HG03135 (cell line): ENCODE measurements at regions not wholly inside any gene's neighbourhood (a gene's known extent, or its start where the extent isn't known, plus 50 kb on each side); places are given as distances from the start of the nearest gene placed in this dataset.

ENCODE experiments used
- ATAC-seq: cut with Tn5 transposase; IDR thresholded peaks from one replicate; pipeline ENCODE4 v1.9.1; 2021; ENCODE audit warnings: mild to moderate bottlenecking, moderate library complexity; ENCODE audit not compliant: unreplicated experiment

DNA sequence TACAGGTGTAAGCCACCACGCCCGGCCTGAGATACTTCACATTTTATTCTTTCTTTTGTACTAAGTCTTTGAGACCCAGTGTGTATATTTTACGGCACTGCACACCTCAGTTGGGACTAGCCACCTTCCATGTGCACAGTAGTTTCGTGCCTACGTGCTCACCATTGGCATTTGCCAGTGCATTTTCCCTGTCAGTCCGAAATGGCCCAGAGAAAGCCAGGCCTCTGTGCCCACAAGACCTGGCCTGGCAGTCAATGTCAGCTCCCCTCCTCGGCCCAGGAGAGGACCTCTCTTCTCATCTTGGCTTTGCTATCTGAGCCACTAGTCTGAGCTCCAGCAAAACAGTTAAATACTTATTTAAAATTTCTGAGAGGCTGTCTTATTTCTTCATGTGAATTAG, 147.8 kb upstream of the KLHL29 start:
- no peak for ATAC-seq

DNA sequence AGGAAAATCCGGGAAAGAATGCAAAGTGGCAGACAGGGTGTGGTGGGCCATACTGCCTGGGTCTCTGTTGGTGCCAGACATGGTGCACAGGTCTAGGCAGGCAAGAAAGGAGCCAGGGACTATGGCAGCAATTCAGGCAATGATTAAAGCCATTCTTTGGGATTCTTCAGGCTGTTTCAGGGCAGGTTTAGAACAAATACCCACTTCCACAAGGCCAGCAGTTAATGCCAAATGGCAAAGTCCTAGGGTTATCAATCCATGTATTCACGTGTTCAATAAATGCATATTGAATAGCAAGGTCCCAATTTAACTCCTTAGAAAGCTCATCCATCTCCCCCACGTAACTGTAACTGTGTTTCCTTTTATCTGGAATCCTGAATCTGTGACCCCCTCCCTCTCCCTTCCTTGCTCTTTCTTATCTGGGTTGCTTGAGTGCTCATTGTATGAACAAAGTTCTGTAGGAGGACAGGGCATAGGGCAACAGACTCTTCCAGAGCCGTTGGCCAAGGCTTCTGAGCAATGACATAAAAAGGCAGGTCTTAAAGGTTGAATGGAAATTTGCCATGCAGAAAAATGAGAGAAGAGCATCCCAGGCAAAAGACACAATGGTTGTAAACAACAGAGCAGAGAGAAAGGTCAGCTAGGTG, 146.8 kb upstream of the KLHL29 start:
- no peak for ATAC-seq

DNA sequence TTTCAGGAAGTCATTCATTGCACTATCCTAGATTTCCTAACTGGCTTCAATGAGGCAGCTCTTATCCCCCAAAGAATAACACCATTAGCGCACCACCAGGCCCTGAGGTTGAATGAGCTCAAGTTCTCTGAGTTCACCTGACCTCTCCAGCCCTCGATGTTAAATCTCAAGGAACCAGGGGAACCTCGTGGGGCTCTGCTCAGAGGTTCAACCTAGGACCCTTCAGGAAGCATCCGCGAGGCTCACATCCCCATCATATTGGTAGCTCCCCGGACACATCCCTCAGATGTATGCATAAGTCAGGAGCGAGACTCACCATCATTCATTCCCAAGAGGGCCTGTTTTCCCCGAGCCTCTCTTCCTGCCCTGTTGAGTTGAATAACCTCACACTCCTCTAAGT, 145.6 kb upstream of the KLHL29 start:
- no peak for ATAC-seq

DNA sequence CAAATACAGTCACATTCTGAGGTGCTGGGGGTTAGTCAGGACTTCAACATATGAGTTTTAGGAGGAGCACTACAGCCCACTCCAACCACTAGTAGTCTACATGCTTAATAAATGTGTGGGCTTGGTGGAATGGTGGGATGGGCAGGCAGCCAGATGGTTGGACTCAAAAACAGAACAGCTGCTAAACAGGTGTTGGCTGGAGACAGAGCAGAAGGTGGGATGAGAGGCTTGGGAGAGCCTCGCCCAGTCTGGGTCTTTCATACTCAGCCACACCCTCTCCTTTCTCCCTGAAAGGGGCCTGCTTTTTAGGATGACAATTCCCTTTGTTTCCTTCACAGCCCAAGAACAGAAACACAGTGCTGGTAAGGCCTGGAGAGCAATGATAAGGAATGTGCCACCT, 143.9 kb upstream of the KLHL29 start:
- no peak for ATAC-seq

DNA sequence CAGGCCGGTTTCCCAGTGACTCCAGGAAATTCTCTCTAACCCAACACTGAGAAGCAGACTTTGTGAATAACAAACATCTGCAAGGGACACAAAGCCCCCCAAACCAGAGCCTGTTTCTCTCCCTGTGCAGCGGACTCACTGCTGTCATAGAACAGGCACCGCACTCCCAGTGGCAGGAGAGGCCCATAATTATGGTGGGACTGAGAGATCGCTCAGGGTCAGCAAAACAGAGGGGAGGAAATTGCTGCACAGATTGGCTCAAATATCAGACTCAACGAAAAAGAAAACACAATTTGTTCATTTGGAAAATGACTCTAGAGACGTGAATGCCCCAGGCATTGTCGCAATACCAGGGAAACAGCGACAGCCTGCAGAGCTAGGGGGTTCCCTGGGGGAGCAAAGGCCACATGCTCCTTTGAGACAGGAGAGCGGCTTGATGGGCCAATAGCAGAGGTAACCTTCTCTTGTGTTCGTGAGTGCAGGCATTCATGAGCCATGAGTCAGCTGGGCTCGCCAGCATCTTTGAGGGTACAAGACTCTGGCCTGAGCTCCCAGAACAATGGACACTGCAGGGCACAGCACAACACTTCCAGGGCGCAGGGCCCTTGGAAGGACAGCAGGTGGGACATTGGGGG, 143.3 kb upstream of the KLHL29 start:
- no peak for ATAC-seq

DNA sequence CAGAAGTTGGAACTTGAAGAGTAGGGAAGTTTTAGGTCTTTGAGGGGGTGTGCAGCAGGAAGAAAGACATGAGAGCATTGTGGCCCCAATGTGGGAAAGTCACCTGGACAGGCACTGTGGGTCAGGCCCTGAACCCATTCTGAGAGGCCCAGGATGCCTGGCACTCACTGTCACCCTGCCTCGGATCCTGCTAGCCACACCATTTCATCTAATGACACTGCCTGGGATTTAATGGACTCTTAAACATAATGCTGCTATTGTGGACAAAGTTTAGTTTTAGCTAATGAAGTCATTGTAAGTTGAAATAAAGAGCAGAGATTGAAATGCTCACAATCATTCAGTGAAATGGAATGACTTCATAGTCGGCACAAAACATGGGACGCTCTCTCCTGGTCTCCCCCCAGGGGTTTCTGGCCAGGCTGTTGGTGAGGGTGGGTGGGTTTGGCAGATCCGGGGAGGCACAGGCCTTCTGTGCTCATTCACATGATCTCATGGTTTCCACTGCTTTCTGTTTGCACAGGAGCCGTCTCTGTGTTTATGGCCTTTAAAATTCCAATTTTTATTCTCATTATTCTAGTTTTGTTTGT, 141.8 kb upstream of the KLHL29 start:
- ATAC-seq = no peak

DNA sequence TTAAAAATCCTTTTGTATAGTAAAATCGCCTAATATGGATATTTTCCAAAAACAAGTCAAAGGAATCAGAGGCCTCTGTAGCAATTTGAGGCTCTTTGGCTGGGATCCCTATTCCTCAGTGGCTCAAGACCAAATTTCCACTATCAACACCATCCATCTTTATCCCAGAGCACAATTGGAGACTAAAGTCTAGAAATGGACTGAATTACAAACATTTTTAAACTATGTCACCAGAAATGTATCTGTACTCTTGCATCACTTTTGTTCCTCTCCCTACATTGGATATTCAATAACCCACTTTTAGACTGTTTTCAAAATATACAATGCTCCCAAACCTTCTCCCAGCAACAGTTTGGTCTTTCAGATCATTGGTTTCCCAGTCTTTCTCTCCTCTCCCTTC, 140.4 kb upstream of the KLHL29 start:
- ATAC-seq = no peak

DNA sequence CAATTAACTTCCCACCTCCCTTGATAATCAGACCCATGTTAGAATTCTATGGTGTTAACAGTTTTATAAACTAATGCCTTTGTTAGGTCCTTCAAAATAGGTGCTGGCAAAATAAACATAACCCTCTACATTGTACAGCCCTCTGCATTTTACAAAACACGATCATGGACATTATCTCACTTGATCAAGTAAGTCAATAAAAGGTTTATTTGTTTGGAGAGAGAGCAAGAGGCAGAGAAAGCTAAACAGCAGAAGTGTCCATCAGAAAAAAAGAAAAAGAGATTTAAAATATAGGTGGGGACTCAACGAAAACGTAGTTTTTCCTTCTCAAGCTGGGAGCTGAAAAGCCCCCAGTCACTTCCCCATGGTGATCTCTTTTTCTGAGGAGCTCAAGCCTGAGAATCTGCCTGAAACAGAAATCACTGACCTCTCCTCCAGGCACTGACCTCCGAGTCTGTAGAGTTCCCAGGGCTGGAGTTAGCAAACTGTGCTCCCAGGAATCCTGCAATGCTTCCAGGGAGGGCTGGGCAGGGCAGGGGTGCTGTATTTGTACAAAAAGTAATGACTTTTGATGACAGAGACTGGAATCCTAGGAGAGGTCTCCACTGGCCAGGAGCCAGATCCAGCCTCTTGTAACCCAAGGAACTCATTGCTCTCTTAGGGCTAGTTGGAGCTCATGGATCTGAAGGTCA, 137.8 kb upstream of the KLHL29 start:
- ATAC-seq = no peak

DNA sequence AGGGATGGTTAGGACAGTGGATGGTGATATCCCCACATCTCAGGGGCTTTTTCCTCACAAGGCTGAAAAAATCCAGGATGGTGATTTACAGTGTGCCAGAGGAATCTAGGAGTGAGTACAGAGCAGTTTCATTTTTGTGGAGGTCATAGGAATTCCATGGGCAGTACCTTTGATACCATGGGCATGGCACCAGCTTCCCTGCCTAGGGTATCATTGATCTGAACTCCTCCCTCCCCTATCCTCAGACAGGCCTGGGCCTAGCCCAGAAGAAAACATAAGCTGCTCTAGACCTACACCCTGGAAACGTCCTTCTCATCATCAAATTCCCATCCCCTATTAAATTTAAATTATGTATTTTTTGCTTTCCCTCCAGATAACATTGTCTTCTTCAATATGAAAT, 136.3 kb upstream of the KLHL29 start:
- no peak for ATAC-seq

DNA sequence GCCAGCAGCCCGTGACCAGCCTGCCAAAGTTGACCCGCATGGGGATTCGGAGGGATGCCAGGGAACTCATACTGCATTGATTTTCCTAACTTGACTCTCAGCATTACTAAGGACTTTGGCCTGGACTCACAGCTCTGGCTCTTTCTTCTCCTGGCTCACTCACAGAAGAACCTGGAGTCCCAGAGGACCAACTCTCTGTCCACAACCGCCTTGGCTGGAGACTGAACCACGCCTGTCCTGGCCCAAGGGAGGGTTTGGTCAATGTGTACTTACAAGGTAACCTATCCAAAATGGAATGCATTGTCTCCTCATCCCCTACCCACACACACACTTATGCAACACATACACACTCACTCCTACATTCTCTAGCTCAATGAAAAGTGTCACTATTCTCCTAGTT, 135.6 kb upstream of the KLHL29 start:
- no peak for ATAC-seq

DNA sequence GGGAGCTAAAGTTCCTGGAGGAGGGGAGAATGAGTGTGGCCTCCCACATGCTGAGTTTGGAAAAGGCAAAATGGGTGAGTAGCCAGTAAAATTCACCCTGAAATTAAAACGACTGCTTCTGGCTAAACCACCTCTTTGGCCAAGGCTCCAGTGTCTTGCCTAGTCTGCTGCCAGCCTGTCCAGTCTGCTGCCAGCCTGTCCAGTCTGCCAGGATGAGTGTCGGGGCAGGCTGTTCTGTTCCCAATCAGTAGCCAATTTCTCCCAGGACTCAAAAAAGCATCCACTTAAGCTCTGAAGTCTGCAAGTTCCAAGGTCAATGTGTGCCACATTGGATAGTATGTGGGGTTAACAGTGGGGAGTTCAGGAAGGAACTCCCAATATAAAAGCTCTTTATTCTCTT, 134.6 kb upstream of the KLHL29 start:
- ATAC-seq = no peak

DNA sequence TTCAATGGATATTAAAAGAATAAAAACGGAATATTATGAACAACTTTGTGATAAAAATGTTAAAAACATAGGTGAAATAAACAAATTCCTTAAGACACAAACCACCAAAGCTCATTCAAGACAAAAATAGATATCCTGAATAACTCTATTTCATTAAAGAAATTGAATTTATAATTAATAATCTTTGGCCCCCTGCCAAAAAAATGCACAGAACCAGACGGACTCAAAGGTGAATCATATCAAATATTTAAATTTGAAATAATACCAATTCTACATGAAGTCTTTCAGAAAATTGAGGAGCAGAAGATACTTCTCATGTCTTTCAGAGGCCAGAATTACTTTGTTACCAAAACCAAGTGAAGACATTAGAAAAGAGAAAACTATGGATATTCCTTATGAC, 128.3 kb upstream of the KLHL29 start:
- no peak for ATAC-seq

DNA sequence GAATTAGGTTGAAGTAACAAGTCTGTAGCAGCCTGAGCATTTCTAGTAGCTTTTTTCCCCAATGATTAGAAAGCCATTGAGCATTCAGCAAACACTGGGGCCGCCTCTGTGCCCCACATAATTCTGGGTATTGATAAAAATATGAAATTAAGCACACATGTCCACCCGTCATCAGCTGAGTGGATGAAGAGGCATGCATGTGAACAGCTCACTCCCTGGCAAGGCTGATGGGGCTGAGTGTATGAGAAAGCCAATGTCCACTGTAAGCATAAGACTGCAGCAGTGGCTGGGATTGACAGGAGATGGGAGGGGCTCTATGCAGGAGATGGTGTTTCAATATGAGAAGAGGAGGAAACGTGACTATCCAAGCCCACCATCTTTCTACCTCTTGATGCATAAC, 124.4 kb upstream of the KLHL29 start:
- no peak for ATAC-seq

DNA sequence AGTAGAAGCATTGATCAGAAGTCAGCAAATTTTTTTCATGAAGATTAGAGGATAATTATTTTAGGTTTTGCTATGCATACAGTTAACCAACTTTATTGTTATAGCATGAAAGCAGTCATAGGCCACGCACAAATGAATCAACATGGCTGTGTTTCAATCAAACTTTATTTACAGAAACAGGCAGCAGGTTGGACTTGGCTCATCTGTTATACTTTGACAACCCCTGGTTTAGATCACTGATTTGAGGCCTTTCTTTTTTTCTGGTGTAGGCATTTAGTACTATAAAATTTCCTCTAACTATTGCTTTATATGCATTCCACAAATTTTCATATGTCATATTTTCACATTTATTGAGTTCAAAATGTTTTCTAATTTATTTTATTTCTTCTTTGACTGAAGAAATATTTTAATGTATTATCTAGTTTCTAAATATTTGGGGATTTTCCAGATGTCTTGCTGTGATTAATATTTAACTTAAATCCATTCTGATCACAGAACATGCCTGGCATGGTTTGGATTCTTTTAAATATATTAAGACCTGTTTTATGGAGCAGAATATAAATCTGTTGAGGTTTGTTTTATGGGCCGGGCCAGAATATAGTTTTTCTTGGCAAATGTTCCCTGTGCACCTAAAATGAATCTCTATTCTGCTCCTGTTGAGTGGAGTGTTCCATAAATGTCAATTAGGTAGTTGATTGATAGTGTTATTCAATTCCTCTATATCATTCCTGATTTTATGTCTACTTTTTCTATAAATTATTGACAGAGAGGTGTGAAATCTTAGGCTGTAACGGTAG, 116.3 kb upstream of the KLHL29 start:
- no peak for ATAC-seq

DNA sequence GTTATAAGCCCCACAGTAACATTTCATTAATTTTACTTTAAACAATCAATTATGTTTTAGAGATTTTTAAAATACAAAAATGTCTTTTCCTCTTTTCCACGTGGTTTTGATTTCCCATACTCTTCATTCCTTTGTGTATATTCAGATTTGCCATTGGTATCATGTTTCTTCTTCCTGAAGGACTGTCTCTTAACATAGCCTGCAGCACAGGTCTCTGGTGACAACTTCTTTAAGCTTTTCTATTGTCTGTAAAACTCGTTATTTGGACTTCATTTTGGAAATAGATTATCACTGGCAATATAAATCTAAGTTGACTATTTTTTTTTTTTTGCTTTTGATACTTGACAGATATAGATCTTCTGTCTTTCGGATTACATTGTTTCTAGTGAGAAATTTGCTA, 115.2 kb upstream of the KLHL29 start:
- no peak for ATAC-seq

DNA sequence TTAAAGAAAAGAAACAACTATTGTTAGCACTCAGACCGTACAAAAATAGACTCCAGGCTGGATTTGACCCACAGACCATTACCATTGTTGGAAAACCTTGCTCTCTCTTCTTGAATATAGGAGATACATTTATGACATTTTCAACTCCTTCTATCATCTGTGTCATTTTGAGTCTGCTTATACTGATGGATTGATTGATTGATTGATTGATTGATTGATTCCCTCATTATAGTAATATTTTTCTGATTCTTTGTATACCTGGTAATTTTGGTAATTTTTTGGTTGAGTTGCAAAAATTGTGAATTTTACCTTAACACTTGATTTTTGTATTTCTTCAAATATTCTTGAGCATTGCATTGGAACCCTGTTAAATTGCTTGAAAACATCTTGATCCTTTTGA, 114.2 kb upstream of the KLHL29 start:
- no peak for ATAC-seq

DNA sequence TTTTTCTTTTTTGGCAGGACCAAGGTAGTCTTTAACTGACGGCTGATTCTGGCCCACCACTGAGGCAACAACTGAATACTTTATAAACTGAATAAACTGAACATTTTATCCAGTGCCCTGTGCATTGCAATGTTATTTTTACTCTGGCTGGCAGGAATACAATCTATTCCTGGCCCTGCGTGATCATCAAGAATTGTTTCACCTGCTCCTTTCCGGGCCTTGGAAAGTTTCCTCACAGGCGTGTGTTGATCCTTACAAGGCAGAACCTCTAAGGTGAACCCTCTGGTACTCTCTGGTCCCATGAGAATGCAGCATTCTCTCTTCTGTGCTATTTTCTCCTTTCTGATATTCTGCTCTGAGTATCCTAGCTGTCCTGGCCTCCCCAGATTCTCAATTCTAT, 113.7 kb upstream of the KLHL29 start:
- ATAC-seq = no peak

DNA sequence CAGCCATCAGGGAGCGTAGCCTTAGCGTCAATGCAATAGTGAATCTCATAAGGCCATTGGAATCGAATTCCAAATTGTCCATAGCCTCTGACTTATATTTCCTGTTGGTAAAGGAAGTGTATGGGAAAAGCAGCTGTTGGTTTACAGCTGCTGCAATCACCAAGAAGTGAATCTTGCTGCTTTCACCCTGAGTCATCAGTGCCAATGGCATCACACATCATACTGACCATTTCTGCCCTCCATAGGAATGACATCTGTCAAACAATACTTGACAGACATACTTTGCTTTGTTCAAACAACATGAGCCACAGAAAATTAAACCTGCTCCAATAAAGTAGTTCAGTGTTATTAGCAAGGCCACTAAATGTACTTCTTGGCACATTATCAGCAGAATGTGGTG, 111.2 kb upstream of the KLHL29 start:
- no peak for ATAC-seq

DNA sequence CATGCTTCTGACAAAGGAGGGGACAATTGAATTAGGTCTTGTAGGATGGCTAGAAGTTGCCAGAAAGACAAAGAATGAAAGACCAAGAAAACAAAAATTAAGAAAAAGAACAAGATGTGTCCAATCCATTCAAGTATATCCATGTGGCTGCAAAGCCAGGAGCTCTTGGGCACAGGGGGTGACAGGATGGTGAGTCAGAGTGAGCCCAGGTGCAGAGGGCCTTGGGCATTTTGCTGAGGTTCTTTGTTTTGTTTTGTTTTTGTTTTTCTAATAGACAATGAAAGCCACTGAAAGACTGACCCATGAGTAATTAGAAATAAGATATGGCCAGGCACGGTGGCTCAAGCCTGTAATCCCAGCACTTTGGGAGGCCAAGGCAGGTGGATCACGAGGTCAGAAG, 104.6 kb upstream of the KLHL29 start:
- no peak for ATAC-seq

DNA sequence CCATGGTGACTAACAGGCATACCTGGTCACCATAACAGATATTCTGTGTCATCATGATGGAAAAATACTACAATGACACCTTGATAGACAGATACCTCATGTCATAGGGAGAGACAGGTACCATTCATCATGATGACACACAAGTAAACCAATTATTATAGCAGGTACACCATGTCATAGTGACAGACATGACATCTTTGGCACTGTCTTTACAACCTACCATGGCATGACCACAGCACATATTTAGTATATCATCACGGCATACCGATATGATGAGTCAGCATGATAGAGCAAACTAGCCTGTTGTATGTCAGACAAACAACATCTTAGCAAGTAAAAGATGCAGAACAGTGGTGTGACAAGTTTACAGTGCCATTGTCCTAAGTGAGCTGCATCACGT, 101.3 kb upstream of the KLHL29 start:
- ATAC-seq = no peak

DNA sequence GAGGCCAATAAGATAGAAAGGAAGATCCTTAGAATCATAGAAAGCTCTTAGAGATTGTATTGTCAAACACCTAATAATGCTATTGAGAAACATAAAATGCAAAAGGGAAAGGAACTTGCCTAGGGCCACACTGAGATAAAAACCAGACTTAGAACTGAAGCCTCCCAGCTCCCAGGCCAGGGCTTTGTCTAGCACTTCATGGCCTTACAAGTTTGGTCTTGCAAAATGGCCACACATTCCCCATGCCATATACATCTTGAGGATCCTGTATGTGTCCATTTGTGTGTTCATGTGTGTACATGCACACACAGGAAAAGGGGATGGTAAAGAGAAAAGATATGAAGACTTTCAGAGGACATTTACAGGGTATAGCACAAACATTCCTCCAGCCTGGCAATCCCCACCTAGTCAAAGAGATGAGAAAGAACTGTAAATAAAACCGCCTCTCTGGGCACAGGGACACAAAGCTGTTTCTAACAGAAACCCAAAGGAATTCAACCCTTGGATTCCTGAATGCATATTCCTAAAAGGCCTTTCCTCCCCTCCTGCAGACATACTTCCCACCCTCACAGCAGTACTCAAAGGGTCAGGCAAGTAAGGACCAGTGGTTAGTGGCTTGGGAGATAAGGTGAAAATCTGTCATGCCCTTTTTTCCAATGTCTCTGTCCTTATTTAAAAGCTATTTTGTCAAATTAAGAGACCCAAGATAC, 99.7 kb upstream of the KLHL29 start:
- no peak for ATAC-seq
